MV-4-11 (cell line): ENCODE measurements at regions not wholly inside any gene's neighbourhood (a gene's known extent, or its start where the extent isn't known, plus 50 kb on each side); places are given as distances from the start of the nearest gene placed in this dataset.

Source experiments
- DNase-seq: peaks from one replicate; lab custom pipeline; 2025; lab: John Stamatoyannopoulos, UW

DNA sequence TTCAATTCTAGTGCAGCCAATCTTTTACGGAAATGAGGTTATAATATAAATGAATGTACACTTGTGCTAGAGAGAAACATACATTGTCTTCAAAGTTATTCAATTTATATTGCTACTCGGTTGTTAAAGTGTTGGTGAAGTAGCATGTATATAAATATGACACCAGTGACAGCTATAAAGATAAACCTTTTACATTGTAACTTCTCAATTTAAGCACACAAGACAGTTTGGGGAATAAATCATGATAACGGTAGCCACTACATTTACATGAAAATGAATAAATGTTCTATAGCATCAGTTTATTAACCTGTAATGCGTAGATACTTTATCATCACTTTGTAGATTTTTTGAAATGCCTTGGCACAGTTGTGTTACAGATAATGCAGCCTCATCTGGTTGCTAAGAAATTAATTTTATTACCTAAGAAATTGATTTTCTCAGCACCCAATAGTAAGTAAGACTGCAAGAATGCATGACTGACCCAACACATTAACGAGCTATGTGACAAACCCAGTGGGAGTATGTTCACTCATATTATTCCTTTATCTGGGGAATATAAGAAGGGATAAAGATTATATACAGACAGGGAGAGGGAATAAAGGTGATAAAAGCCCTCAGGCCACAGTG is 283.9 kb upstream of the NPVF start:
- DNase-seq: no peak

GRCh38 chr7:25515633-25516275 is 287.5 kb upstream of the NPVF start:
- DNase-seq: no peak

GRCh38 chr7:25517906-25518305 is 289.6 kb upstream of the NPVF start:
- no peak for DNase-seq

DNA sequence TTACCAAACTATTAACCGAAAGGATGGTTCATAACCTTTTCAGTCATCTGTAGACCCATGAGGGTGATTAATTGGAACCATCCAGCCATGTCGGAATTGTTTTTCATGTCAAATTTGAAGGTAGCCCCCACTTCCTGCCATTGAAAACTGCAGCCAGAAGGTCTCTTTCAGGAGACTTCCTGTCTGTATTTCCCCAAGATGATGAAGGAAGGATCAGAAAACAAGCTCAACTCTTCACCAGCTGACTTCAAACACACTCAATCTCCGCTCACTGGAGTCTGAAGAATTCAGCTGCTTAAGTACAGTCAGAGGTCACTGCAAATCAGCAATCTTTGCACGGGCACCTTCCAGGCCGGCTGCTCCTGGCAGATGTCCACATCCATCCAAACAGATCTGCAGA is 291.7 kb upstream of the NPVF start:
- DNase-seq: no peak

- DNase-seq: no peak
Observed at GRCh38 chr7:25520516-25520915, 292.2 kb upstream of the NPVF start.

DNA sequence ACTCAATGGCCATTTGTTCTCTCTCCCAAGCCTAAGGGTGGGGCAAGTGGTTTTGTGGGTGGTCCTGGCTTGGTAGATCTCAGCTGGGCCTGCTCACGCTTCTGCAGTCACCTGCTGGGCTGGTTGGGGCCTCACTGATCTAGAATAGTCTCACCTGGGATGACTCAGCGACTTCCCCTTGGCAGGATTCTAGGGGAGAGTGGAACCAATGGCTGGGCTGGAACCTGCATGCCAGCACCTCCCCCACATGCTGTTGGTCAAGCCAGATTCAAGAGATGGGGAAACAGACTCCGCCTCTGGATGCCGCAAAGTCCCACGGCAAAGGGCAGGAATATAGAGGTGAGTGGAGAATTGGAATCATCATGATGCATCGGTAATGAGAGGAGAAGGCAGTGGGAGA is 292.9 kb upstream of the NPVF start:
- DNase-seq: no peak

DNA sequence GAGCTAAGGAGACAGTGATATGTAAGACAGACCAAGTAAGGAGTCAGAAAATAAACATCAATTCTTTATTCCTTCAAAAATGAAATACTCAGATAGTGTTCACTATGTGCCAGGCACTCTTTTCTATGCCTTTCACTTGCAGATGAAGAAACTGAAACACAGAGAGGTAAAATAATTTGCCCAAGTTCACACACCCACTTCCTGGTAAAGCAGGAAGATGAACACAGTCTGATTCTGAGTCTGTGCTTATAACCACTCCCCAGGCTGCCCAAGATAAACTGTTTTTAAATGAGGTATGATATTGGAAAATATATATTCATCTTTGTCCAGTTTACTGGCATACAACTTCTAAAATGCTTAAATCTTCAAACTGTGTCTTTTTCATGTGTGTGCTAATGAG is 294.4 kb upstream of the NPVF start:
- DNase-seq: no peak

- DNase-seq: no peak
Observed at GRCh38 chr7:25527665-25528170, 299.4 kb upstream of the NPVF start.

GRCh38 chr7:25529320-25529719 is 301.0 kb upstream of the NPVF start:
- no peak for DNase-seq

GRCh38 chr7:25536851-25537250 is 308.6 kb upstream of the NPVF start:
- DNase-seq: no peak

DNA sequence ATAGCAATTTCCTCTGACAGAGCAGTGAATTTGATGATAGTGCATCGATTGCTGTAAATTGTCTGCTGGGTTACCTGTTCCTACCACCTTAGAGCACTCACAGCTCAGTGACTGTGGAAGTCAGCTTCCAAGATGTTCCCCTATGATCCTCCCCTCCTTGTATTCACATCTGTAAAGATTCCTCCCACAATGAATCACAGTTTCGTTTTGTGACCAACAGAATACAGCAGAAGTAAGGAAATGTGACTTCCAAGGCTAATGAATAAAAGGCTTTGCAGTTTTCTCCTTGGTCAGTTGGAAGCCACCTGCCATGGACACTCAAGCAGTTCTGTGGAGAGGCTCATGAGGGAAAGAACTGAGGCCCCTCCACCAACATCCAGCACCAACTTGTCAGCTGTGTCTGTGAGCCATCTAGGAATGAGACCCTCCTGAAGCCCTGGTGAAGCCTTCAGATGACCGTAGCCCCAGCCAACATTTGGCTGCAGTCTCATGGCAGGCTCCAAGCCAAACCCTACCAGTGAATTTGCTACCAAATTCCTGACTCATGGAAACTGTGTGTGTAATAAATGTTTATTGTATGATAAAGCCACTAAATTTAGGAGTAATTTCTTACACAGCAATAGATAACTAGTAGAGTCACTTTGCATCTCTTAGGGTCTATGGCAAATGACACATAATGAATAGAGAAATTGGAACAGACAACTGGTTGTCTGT is 309.5 kb upstream of the NPVF start:
- no peak for DNase-seq

GRCh38 chr7:25541094-25541821 is 313.0 kb upstream of the NPVF start:
- no peak for DNase-seq

DNA sequence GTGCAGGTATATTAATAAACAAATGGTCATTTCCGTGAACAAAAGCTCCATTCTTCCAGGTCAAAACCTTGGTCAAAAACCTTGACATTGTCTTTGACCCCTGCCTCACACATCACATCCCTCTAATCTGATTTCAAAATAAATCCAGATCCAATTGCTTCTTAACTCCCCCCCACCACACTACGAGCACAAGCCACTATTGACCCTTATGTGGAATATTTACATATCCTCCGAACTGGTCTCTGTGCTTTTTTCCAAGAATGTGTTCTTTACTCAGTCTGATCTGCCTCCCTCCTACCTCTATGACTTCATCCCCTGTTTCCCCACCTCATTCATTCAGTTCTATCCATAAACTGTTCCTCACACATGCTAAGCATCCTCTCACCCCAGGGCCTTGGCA is 313.6 kb upstream of the NPVF start:
- no peak for DNase-seq

DNA sequence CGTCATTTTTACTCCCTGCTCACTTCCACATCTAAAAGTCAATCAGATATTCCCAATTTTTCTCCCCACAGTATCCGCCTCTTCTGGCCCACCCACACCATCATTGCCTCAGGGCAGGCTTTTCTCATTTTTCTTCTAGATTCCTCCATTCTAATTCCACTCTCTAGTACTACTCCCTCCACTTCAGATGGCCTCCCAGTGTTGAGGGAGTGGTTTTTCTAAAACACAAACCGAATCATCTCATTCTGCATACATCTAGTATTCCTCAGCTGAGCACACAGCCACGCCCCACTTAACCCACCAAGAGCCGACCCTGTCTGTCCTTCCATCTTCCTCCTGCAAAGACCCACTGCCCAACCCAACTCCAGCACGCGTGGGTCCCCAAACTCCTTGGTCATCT is 314.9 kb upstream of the NPVF start:
- no peak for DNase-seq

DNA sequence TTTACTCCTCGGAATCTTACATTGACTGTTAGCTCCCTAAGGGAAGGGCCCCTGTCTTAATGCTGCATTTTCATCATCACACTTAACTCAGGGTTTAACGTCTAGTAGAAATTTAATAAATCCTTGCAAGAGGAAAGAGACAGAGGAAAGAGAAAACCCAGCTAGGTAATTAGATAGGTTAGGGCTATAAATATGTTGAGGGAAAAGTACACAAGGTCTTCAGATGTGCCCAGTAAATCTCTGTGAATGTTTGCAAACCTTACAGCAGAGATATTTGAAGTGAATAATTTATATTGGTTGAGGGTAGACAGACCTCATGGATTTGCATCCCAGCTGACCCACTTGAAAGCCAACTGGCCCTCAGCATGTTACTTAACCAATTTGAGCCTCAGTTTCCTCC is 315.5 kb upstream of the NPVF start:
- DNase-seq: no peak

GRCh38 chr7:25544254-25544653 is 316.0 kb upstream of the NPVF start:
- no peak for DNase-seq

- DNase-seq: no peak
Observed at GRCh38 chr7:25545124-25546008, 317.1 kb upstream of the NPVF start.

DNA sequence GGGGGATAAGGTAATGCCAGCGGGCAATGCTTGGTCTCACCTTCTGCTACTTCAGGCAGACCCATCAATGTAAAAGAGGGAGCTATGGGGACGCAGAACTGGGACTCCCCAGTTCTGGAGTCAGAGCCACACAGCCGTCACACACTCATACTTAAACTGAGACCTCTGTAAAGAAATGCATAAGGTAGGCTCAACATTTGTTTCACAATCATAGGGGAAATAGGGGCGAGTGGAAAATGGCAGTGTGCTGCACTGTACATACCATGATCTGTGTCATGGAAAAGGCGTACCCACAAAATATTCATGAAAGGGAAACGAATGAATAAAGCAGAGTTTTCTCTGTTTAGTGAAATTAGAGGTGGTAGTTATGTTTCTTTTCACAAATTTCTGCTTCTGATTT is 318.0 kb upstream of the NPVF start:
- no peak for DNase-seq

- DNase-seq: no peak
Observed at GRCh38 chr7:25549271-25549921, 321.1 kb upstream of the NPVF start.

DNA sequence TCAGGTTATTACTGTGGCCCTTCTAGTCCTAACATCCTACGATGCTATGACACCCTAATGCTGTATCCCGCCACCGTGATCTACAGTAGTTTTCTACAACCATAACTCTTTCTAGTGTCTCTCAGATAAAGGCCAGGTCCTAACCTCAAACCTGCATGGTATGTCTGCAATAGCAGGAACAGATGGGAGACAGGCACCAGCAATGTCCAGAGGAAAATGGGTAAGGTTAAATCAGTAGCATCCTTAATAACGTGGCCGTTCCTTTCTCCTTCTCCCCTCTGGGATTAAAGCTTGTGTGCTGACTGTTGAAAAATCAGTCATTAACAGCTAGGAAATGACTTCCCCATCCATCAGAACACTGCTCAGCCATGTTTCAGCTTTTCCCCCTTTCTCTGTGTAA is 321.9 kb upstream of the NPVF start:
- no peak for DNase-seq

DNA sequence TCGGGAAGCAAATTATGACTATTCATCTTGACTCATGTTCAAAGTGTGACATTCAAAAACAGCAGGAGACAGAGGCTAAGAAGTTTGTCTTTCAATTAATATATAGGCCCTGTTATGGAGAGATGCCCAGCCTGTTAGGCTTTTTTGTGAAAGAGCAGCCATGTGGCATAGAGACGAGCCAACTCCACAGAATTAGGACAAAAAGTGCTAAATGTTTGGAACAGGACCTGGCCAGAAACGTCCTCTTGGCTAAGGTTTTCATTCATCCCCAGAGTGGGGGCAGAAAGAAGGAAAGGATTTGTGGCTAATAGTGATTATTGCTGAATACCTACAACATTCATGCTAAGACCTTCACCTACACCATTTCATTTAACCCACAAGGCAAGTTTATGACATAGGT is 324.7 kb upstream of the NPVF start:
- no peak for DNase-seq
